K562 (cell line): ENCODE measurements at regions not wholly inside any gene's neighbourhood (a gene's known extent, or its start where the extent isn't known, plus 50 kb on each side); places are given as distances from the start of the nearest gene placed in this dataset.

ENCODE experiments used
- ATAC-seq: fragments of 200-7000 bp; cut with Tn5 transposase; 3 replicates; pipeline ENCODE4 v1.9.1; 2020; ENCODE audit warnings: moderate library complexity
- BruUV-seq: library from RNA; stranded (reverse); fragments of 400-500 nt; replicated peaks from 2 replicates; lab custom pipeline; 2021; lab: Mats Ljungman, UMichigan
- CTCF ChIA-PET: fragments of 300-600 bp; formaldehyde crosslinking; extraction: SDS; loops from one replicate; lab custom pipeline; 2021; ENCODE audit warnings: low intra/inter-chr PET ratio; lab: Yijun Ruan, JAX
- POLR2A ChIA-PET: fragments of 300-600, 350-650 bp; sonication (Branson Sonifier 250); formaldehyde crosslinking; extraction: SDS; loops from one replicate; lab custom pipeline; 2021; ENCODE audit warnings: antibody characterized with exemption, inconsistent platforms; lab: Yijun Ruan, JAX
- DNase-seq, 4 experiments: peaks; one replicate each; pipeline versions ENCODE4 v3.0.0 to v3.0.0-alpha.2; 2011 to 2018; ENCODE audit warnings: low spot score in 3 of 4, mixed read lengths in 3 of 4; ENCODE audit errors: extremely low read depth in 1 of 4
- FAIRE-seq: peaks from 2 replicates; lab custom pipeline; 2011; peaks lifted over from hg19 to GRCh38; lab: Jason Lieb, UNC
- H2AFZ ChIP-seq: 2 replicates; pipeline ENCODE4 v1.6.0; 2011; ENCODE audit warnings: low read depth, low read length, control low read depth, inconsistent platforms
- H3K27ac ChIP-seq: fragments of 200-600 bp; 3 replicates; pipeline ENCODE4 v1.8.0; 2011; ENCODE audit warnings: low read depth, mild to moderate bottlenecking, control low read depth, inconsistent platforms, low read length, moderate library complexity, mixed read lengths; ENCODE audit errors: extremely low read depth
- H3K27me3 ChIP-seq, 2 experiments: fragments of 300-600 bp in 1 of 2; 2 replicates in 1 of 2; 3 replicates in 1 of 2; pipeline versions ENCODE4 v1.6.0 to v1.8.0; 2011; ENCODE audit warnings: inconsistent platforms in 2 of 2, low read length in 2 of 2, mild to moderate bottlenecking in 1 of 2, mixed read lengths in 1 of 2, moderate library complexity in 1 of 2; ENCODE audit not compliant: control insufficient read depth in 2 of 2, insufficient read depth in 2 of 2
- H3K36me3 ChIP-seq: fragments of 300-600 bp; 3 replicates; pipeline ENCODE4 v1.8.0; 2011; ENCODE audit warnings: mild to moderate bottlenecking, low read length, inconsistent platforms; ENCODE audit not compliant: control insufficient read depth, insufficient read depth
- H3K4me1 ChIP-seq, 2 experiments: fragments of 200-600 bp in 1 of 2; replicated peaks in 1 of 2; 2 replicates in 1 of 2; 3 replicates in 1 of 2; pipeline versions ENCODE4 v1.5.1 to v1.8.0; 2011; ENCODE audit warnings: inconsistent platforms in 2 of 2, low read length in 2 of 2, mild to moderate bottlenecking in 1 of 2, mixed read lengths in 1 of 2, moderate library complexity in 1 of 2; ENCODE audit not compliant: control insufficient read depth in 2 of 2, insufficient read depth in 2 of 2
- H3K4me2 ChIP-seq: 2 replicates; pipeline ENCODE4 v1.6.1; 2011; ENCODE audit warnings: low read length, control low read depth, inconsistent platforms, mixed read lengths; ENCODE audit not compliant: insufficient read depth
- H3K4me3 ChIP-seq: fragments of 200-600 bp; sonication (generic), shearing (Covaris generic); 2 replicates; pipeline ENCODE4 v1.5.1; 2016; ENCODE audit warnings: control low read depth, inconsistent platforms
- H3K79me2 ChIP-seq: fragments of 200-600 bp; 3 replicates; pipeline ENCODE4 v1.8.0; 2011; ENCODE audit warnings: low read length, inconsistent platforms; ENCODE audit not compliant: control insufficient read depth, insufficient read depth
- H3K9ac ChIP-seq, 2 experiments: 2 replicates each; pipeline versions ENCODE4 v1.6.0 to v1.6.1; 2011; ENCODE audit warnings: low read depth in 2 of 2, low read length in 2 of 2, control low read depth in 1 of 2, inconsistent platforms in 1 of 2, mild to moderate bottlenecking in 1 of 2, mixed read lengths in 1 of 2; ENCODE audit not compliant: insufficient read depth in 1 of 2
- H3K9me1 ChIP-seq: one replicate; pipeline ENCODE4 v1.6.0; 2011; ENCODE audit warnings: inconsistent platforms, mild to moderate bottlenecking, low read length, moderate library complexity; ENCODE audit not compliant: control insufficient read depth, insufficient read depth
- H3K9me3 ChIP-seq: replicated peaks from 2 replicates; pipeline ENCODE4 v1.5.1; 2011; ENCODE audit warnings: low read depth, low read length, inconsistent platforms; ENCODE audit not compliant: control insufficient read depth, insufficient read depth
- H4K20me1 ChIP-seq: replicated peaks from 2 replicates; pipeline ENCODE4 v1.6.1; 2011; ENCODE audit warnings: low read length, inconsistent platforms, mixed read lengths; ENCODE audit not compliant: control insufficient read depth, insufficient read depth
- DNMT1 ChIP-seq: fragments of 450-650 bp; IDR thresholded peaks from 2 replicates; pipeline ENCODE4 v1.6.1; 2016; ENCODE audit warnings: antibody characterized with exemption, mild to moderate bottlenecking
- PHB ChIP-seq: fragments of 250-450 bp; sonication (Bioruptor Pico); IDR thresholded peaks from 2 replicates; pipeline ENCODE4 v1.5.0; 2021
- RAD21 ChIP-seq, 2 experiments: fragments of 250-450 bp in 1 of 2; fragments of 450-650 bp in 1 of 2; sonication (Bioruptor Pico) in 1 of 2; formaldehyde crosslinking in 1 of 2; IDR thresholded peaks in 1 of 2; conservative IDR thresholded peaks in 1 of 2; 2 replicates each; pipeline versions ENCODE4 v1.4.0 to v1.8.0; 2020 to 2022; ENCODE audit warnings: mild to moderate bottlenecking in 2 of 2, moderate library complexity in 1 of 2
- SOX6 ChIP-seq: fragments of 450-650 bp; IDR thresholded peaks from 2 replicates; pipeline ENCODE4 v1.6.1; 2014; ENCODE audit warnings: mild to moderate bottlenecking
- SRF ChIP-seq, 2 experiments: fragments of 250-450, 450-650 bp in 1 of 2; sonication (Bioruptor Pico) in 1 of 2; sonication (generic) in 1 of 2; formaldehyde crosslinking; IDR thresholded peaks; 2 replicates each; pipeline versions ENCODE4 v1.5.0 to v1.5.1; 2020 to 2022; ENCODE audit warnings: mild to moderate bottlenecking in 1 of 2, missing genetic modification reagents in 1 of 2
- TEAD1 ChIP-seq, 2 experiments: fragments of 450-650 bp in 1 of 2; sonication (generic) in 1 of 2; formaldehyde crosslinking; IDR thresholded peaks; 2 replicates each; pipeline versions ENCODE4 v1.4.0 to v1.8.0; 2020 to 2022; ENCODE audit warnings: mild to moderate bottlenecking in 2 of 2, missing genetic modification reagents in 1 of 2
- ZNF444 ChIP-seq: fragments of 250-450 bp; sonication (Bioruptor Pico); IDR thresholded peaks from 2 replicates; pipeline ENCODE4 v1.4.0; 2020; ENCODE audit warnings: mild to moderate bottlenecking, moderate library complexity
- WGBS: fragments of 100-300 bp; shearing (Covaris generic); methylation state at CpG from one replicate; pipeline ENCODE4 v1.1.6; 2016; ENCODE audit warnings: low coverage, mixed read lengths; ENCODE audit not compliant: insufficient coverage; ENCODE audit errors: missing lambda C conversion rate; 5-methylcytosine and 5-hydroxymethylcytosine counted together
- in situ Hi-C: fragments of 300-500 bp; cut with MboI; formaldehyde crosslinking; loops from 4 replicates; pipeline ENCODE4 v1.15.0; 2018; ENCODE audit warnings: inconsistent platforms, mixed read lengths
- intact Hi-C: fragments of 100-400 bp; cut with micrococcal nuclease; formaldehyde crosslinking; loops from 2 replicates; pipeline ENCODE4 v1.14.2; 2022
- TF ChIP-seq, protein P1 (sequence below): fragments of 450-650 bp; IDR thresholded peaks from 2 replicates; pipeline ENCODE4 v1.6.1; 2016

GRCh38 chr3:105933871-105934270 lies 65.1 kb upstream of the CBLB start:
- ChIA-PET CTCF (no interaction called here), POLR2A (no interaction called here)
- ATAC-seq: no peak
- BruUV-seq: no TSS peak
- H3K9ac ChIP-seq: no peak overlapping the region
- H3K4me2 ChIP-seq: no peak overlapping the region
- no peaks in the 10 kb centered on the region for H3K79me2 ChIP-seq
- no peak for DNase-seq
- no peak for FAIRE-seq
- no peaks in the 10 kb centered on the region for H4K20me1 ChIP-seq
- in situ Hi-C loops (no loop called here), intact Hi-C loops (no loop called here)
- no peak overlapping the region for H2AFZ ChIP-seq
- no peak overlapping the region for H3K4me3 ChIP-seq
- WGBS: 21% methylated on average over 3 of the region's 4 CpGs
- H3K9me3 ChIP-seq: no peaks in the 10 kb centered on the region
- no peaks in the 10 kb centered on the region for H3K9me1 ChIP-seq
- TF ChIP-seq TEAD1 (CRISPR knock-in tag; IDR thresholded peaks at IDR 0.05): no peak
- no peak for TF ChIP-seq SOX6
- no peak for TF ChIP-seq DNMT1
- TF ChIP-seq ZNF444 (CRISPR knock-in tag): no peak
- 0 out of 4 replicates have a peak, but pooled peaks of 1 of the 2 experiments have one; percentile 4 for TF ChIP-seq RAD21 (CRISPR knock-in tag; conservative IDR thresholded peaks at IDR 0.05 in 1 of 2, IDR thresholded peaks at IDR 0.05 in 1 of 2)
- TF ChIP-seq SRF (CRISPR knock-in tag; IDR thresholded peaks at IDR 0.05): peak in 1 of 2 experiments; percentile 33; a peak in 1 of 4 replicates
- TF ChIP-seq, protein P1, sequence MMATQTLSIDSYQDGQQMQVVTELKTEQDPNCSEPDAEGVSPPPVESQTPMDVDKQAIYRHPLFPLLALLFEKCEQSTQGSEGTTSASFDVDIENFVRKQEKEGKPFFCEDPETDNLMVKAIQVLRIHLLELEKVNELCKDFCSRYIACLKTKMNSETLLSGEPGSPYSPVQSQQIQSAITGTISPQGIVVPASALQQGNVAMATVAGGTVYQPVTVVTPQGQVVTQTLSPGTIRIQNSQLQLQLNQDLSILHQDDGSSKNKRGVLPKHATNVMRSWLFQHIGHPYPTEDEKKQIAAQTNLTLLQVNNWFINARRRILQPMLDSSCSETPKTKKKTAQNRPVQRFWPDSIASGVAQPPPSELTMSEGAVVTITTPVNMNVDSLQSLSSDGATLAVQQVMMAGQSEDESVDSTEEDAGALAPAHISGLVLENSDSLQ: no peak
- no peak for TF ChIP-seq PHB
- H3K27me3 ChIP-seq: no peaks in the 10 kb centered on the region
- H3K36me3 ChIP-seq: no peaks in the 10 kb centered on the region
- H3K4me1 ChIP-seq: peaks cover 0 to 3% of the 10 kb centered on the region in 2 experiments; a peak in 2 of 5 replicates
- no peak overlapping the region for H3K27ac ChIP-seq
